Endothelial cell of umbilical vein (primary cell): ENCODE measurements at regions not wholly inside any gene's neighbourhood (a gene's known extent, or its start where the extent isn't known, plus 50 kb on each side); places are given as distances from the start of the nearest gene placed in this dataset.

ENCODE experiments used
- BruUV-seq: library from RNA; stranded (reverse); fragments of 400-500 nt; replicated peaks from 2 replicates; lab custom pipeline; 2021; lab: Mats Ljungman, UMichigan
- CTCF ChIA-PET: fragments of 300-600, 350-600 bp; sonication (Branson Sonifier 250); formaldehyde crosslinking; loops from one replicate; lab custom pipeline; 2021; ENCODE audit warnings: antibody characterized with exemption, inconsistent platforms; lab: Charles Lee
- POLR2A ChIA-PET: fragments of 300-600, 350-600 bp; sonication (Branson Sonifier 250); formaldehyde crosslinking; loops from one replicate; lab custom pipeline; 2021; ENCODE audit warnings: antibody characterized with exemption, inconsistent platforms; lab: Charles Lee
- DNase-seq: peaks from one replicate; pipeline ENCODE4 v3.0.0-alpha.2; 2011; ENCODE audit warnings: low read depth, low spot score
- FAIRE-seq: peaks from 2 replicates; lab custom pipeline; 2011; peaks lifted over from hg19 to GRCh38; lab: Jason Lieb, UNC
- H2AFZ ChIP-seq: 2 replicates; pipeline ENCODE4 v1.6.0; 2012; ENCODE audit warnings: low read depth, low read length, control low read depth, inconsistent platforms
- H3K27ac ChIP-seq: 2 replicates; pipeline ENCODE4 v1.5.1; 2011; ENCODE audit warnings: low read depth, mild to moderate bottlenecking, control low read depth, low read length, moderate library complexity; ENCODE audit not compliant: insufficient read depth
- H3K27me3 ChIP-seq, 2 experiments: 2 replicates each; pipeline versions ENCODE4 v1.6.0 to v1.6.1; 2011; ENCODE audit warnings: low read length in 2 of 2, mixed read lengths in 1 of 2; ENCODE audit not compliant: control insufficient read depth in 2 of 2, insufficient read depth in 2 of 2
- H3K36me3 ChIP-seq, 2 experiments: 2 replicates in 1 of 2; 3 replicates in 1 of 2; pipeline ENCODE4 v1.5.1; 2011; ENCODE audit warnings: low read length in 2 of 2, mild to moderate bottlenecking in 1 of 2, moderate library complexity in 1 of 2; ENCODE audit not compliant: control insufficient read depth in 2 of 2, insufficient read depth in 2 of 2; ENCODE audit errors: extremely low read depth in 1 of 2
- H3K4me1 ChIP-seq: 3 replicates; pipeline ENCODE4 v1.5.1; 2011; ENCODE audit warnings: mild to moderate bottlenecking, low read length; ENCODE audit not compliant: control insufficient read depth, insufficient read depth; ENCODE audit errors: extremely low read depth
- H3K4me2 ChIP-seq: 2 replicates; pipeline ENCODE4 v1.6.1; 2011; ENCODE audit warnings: low read length, control low read depth, mixed read lengths; ENCODE audit not compliant: insufficient read depth
- H3K4me3 ChIP-seq, 3 experiments: fragments of 200-600 bp in 1 of 3; sonication (generic), shearing (Covaris generic) in 1 of 3; replicated peaks in 1 of 3; 2 replicates each; pipeline ENCODE4 v1.5.1; 2011 to 2016; ENCODE audit warnings: control low read depth in 3 of 3, low read length in 3 of 3, mild to moderate bottlenecking in 2 of 3, inconsistent platforms in 1 of 3, low read depth in 1 of 3, moderate library complexity in 1 of 3; ENCODE audit not compliant: insufficient read depth in 1 of 3
- H3K79me2 ChIP-seq: 2 replicates; pipeline ENCODE4 v1.6.0; 2012; ENCODE audit warnings: low read length, inconsistent platforms; ENCODE audit not compliant: control insufficient read depth, insufficient read depth
- H3K9ac ChIP-seq: replicated peaks from 2 replicates; pipeline ENCODE3; 2011; ENCODE audit warnings: low read length, control low read depth; ENCODE audit not compliant: insufficient read depth; ENCODE audit errors: extremely low read depth
- H3K9me1 ChIP-seq: replicated peaks from 3 replicates; pipeline ENCODE4 v1.6.0; 2011; ENCODE audit warnings: mild to moderate bottlenecking, low read length; ENCODE audit not compliant: control insufficient read depth, insufficient read depth; ENCODE audit errors: extremely low read depth
- H3K9me3 ChIP-seq: replicated peaks from 2 replicates; pipeline ENCODE4 v1.5.1; 2012; ENCODE audit warnings: low read length, inconsistent platforms; ENCODE audit not compliant: control insufficient read depth, insufficient read depth
- H4K20me1 ChIP-seq: replicated peaks from 2 replicates; pipeline ENCODE3; 2011; ENCODE audit warnings: mild to moderate bottlenecking, low read length; ENCODE audit not compliant: control insufficient read depth, insufficient read depth; ENCODE audit errors: extremely low read depth
- EZH2 ChIP-seq: IDR thresholded peaks from 2 replicates; pipeline ENCODE4 v1.6.1; 2012; ENCODE audit warnings: borderline replicate concordance, low read depth, mild to moderate bottlenecking, moderate library complexity, low read length, inconsistent platforms; ENCODE audit not compliant: severe bottlenecking
- FOS ChIP-seq: IDR thresholded peaks from 2 replicates; pipeline ENCODE4 v1.6.1; 2011; ENCODE audit warnings: mild to moderate bottlenecking, low read length, moderate library complexity, borderline replicate concordance; ENCODE audit not compliant: insufficient read depth
- GATA2 ChIP-seq: IDR thresholded peaks from 2 replicates; pipeline ENCODE4 v1.7.0; 2011; ENCODE audit warnings: low read depth, mild to moderate bottlenecking, moderate library complexity, mixed read lengths, low read length; ENCODE audit not compliant: insufficient read length, insufficient read depth
- JUN ChIP-seq: IDR thresholded peaks from 2 replicates; pipeline ENCODE4 v1.6.1; 2011; ENCODE audit warnings: borderline replicate concordance, low read depth; ENCODE audit not compliant: insufficient read length, insufficient read depth
- MYC ChIP-seq: IDR thresholded peaks from one replicate; pipeline ENCODE4 v1.6.1; 2011; ENCODE audit warnings: mild to moderate bottlenecking, low read depth, low read length
- POLR2A ChIP-seq: IDR thresholded peaks from 2 replicates; pipeline ENCODE4 v1.6.1; 2012; ENCODE audit warnings: low read depth, mild to moderate bottlenecking, control low read depth, low read length
- POLR2AphosphoS5 ChIP-seq: IDR thresholded peaks from 2 replicates; pipeline ENCODE4 v1.6.1; 2012; ENCODE audit warnings: low read depth, mild to moderate bottlenecking, control low read depth, low read length, moderate library complexity; ENCODE audit not compliant: insufficient read depth
- dilution Hi-C: fragments of 300-500 bp; cut with MboI; formaldehyde crosslinking; loops from one replicate; pipeline ENCODE4 v1.15.0; 2019; ENCODE audit warnings: low sequenced_read_pairs; ENCODE audit not compliant: extremely low pct_ligation_motif_present
- intact Hi-C: fragments of 100-400 bp; cut with micrococcal nuclease; formaldehyde crosslinking; loops from one replicate; pipeline ENCODE4 v1.10.0; 2022
- TF ChIP-seq, protein P1 (sequence below): IDR thresholded peaks from 2 replicates; pipeline ENCODE4 v1.6.1; 2011; ENCODE audit not compliant: insufficient read depth, insufficient read length

DNA sequence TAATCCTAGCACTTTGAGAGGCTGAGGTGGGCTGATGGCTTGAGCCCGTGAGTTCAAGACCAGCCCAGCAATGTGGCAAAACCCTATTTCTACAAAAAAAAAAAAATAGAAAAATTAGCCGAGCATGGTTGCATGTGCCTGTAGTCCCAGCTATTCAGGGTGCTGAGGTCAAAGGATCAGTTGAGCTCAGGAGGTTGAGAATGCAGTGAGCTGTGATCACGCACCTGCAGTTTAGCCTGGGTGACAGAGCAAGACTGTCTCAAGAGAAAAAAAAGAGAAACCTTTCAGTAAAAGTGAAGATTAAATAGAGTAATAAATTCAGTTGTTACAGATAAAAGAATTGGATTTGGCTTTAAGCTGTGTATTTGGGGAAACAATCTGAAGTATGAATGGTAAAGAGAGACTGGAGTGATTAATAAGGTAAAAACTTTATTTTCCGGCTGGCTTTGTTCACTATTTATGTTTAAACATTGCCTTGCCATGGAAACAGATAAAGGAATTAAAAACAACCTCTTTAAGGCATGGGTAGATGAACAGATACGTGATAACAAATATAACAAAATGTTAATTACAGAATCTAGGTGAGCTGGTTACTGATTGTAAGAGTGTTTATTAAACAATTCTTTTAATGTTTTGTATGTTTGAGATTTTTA is 56.0 kb upstream of the PCAT7 start:
- Histone ChIP-seq H3K27ac (no peak overlapping the region), H2AFZ (no peak overlapping the region), H3K27me3 (no peaks in the 10 kb centered on the region), H3K36me3 (no peaks in the 10 kb centered on the region), H4K20me1 (no peaks in the 10 kb centered on the region), H3K9me3 (no peaks in the 10 kb centered on the region), H3K4me1 (no peaks in the 10 kb centered on the region), H3K4me2 (no peak overlapping the region), H3K79me2 (no peaks in the 10 kb centered on the region), H3K9me1 (no peaks in the 10 kb centered on the region), H3K9ac (no peak overlapping the region), H3K4me3 (no peak overlapping the region)
- POLR2A ChIA-PET: no interaction called here
- BruUV-seq: no TSS peak
- no peak for DNase-seq
- CTCF ChIA-PET: no interaction called here
- TF ChIP-seq EZH2: no peak
- TF ChIP-seq MYC: no peak
- TF ChIP-seq, protein P1, sequence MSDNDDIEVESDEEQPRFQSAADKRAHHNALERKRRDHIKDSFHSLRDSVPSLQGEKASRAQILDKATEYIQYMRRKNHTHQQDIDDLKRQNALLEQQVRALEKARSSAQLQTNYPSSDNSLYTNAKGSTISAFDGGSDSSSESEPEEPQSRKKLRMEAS: no peak
- no peak for TF ChIP-seq POLR2A
- FAIRE-seq: no peak
- intact Hi-C loops: no loop called here
- dilution Hi-C loops: no loop called here

DNA sequence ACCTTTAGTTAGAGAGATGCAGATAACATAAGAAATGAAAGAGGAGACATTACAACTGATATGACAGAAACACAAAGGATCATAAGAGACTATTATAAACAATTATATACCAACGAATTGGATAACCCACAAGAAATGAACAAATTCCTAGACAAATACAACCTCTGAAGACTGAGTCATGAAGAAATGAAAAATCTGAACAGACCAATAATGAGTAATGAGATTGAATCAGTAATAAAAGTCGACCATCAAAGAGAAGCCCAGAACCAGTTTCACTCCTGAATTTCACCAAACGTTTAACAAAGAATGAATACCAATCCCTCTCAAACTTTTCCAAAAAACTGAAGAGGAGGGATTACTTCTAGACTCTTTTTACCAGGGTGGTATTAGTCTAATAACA is 50.5 kb upstream of the PCAT7 start:
- TF ChIP-seq FOS (no peak), GATA2 (no peak), POLR2A (no peak), EZH2 (no peak), MYC (no peak), JUN (no peak), POLR2AphosphoS5 (no peak)
- Histone ChIP-seq H3K79me2 (no peaks in the 10 kb centered on the region), H3K9me1 (no peaks in the 10 kb centered on the region), H2AFZ (no peak overlapping the region), H4K20me1 (no peaks in the 10 kb centered on the region), H3K4me3 (no peak overlapping the region), H3K36me3 (no peaks in the 10 kb centered on the region), H3K27me3 (no peaks in the 10 kb centered on the region), H3K9ac (no peak overlapping the region), H3K4me1 (no peaks in the 10 kb centered on the region), H3K9me3 (no peaks in the 10 kb centered on the region), H3K27ac (no peak overlapping the region), H3K4me2 (no peak overlapping the region)
- intact Hi-C loops: no loop called here
- ChIA-PET POLR2A (interaction anchor here (0.6 kb wide), 2 partner anchors 712 to 1655 kb away, joined by 3 to 4 read pairs; no protein-coding TSS in a partner anchor), CTCF (interaction anchor here (0.6 kb wide), 1 partner anchor 13 kb away, joined by 5 read pairs; no protein-coding TSS in a partner anchor)
- dilution Hi-C loops: no loop called here
- no peak for FAIRE-seq
- DNase-seq: no peak
- BruUV-seq: no TSS peak
